HepG2 (cell line): ENCODE measurements at regions not wholly inside any gene's neighbourhood (a gene's known extent, or its start where the extent isn't known, plus 50 kb on each side); places are given as distances from the start of the nearest gene placed in this dataset.

Experiments
- ATAC-seq: fragments of 200-7000 bp; cut with Tn5 transposase; 3 replicates; pipeline ENCODE4 v1.9.1; 2020; ENCODE audit warnings: mild to moderate bottlenecking, moderate library complexity
- BruUV-seq: library from RNA; stranded (reverse); fragments of 400-500 nt; replicated peaks from 2 replicates; lab custom pipeline; 2021; lab: Mats Ljungman, UMichigan
- CTCF ChIA-PET: fragments of 300-600 bp; formaldehyde crosslinking; extraction: SDS; loops from one replicate; lab custom pipeline; 2021; ENCODE audit warnings: low total read pairs, inconsistent platforms, low intra/inter-chr PET ratio; lab: Yijun Ruan, JAX
- POLR2A ChIA-PET: fragments of 350-600 bp; sonication (Branson Sonifier 250); formaldehyde crosslinking; loops from one replicate; lab custom pipeline; 2020; ENCODE audit warnings: antibody characterized with exemption, inconsistent platforms; lab: Yijun Ruan, JAX
- DNase-seq: peaks from one replicate; pipeline ENCODE4 v3.0.0-alpha.2; 2015; ENCODE audit warnings: low spot score
- FAIRE-seq: peaks from 3 replicates; lab custom pipeline; 2011; peaks lifted over from hg19 to GRCh38; lab: Jason Lieb, UNC
- H2AFZ ChIP-seq: one replicate; pipeline ENCODE4 v1.6.1; 2011; ENCODE audit warnings: low read length, inconsistent platforms
- H3K27ac ChIP-seq: fragments of 300-600 bp; 3 replicates; pipeline ENCODE4 v1.8.0; 2011; ENCODE audit warnings: mixed run types, mild to moderate bottlenecking, mixed read lengths, low read length, inconsistent platforms; ENCODE audit not compliant: insufficient read depth; ENCODE audit errors: extremely low read length
- H3K27me3 ChIP-seq, 2 experiments: fragments of 200-600 bp in 1 of 2; 2 replicates in 1 of 2; 3 replicates in 1 of 2; pipeline versions ENCODE4 v1.6.0 to v1.8.0; 2011; ENCODE audit warnings: low read length in 2 of 2, mild to moderate bottlenecking in 2 of 2, moderate library complexity in 2 of 2, inconsistent platforms in 1 of 2; ENCODE audit not compliant: insufficient read depth in 2 of 2, control insufficient read depth in 1 of 2
- H3K36me3 ChIP-seq, 2 experiments: fragments of 200-600 bp in 1 of 2; replicated peaks in 1 of 2; 2 replicates in 1 of 2; 3 replicates in 1 of 2; pipeline versions ENCODE4 v1.5.1 to v1.8.0; 2011; ENCODE audit warnings: low read length in 2 of 2, inconsistent platforms in 1 of 2; ENCODE audit not compliant: insufficient read depth in 2 of 2, control insufficient read depth in 1 of 2
- H3K4me1 ChIP-seq: 2 replicates; pipeline ENCODE4 v1.5.1; 2012; ENCODE audit warnings: low read length, inconsistent platforms; ENCODE audit not compliant: insufficient read depth
- H3K4me2 ChIP-seq: 2 replicates; pipeline ENCODE4 v1.6.0; 2011; ENCODE audit warnings: low read depth, low read length, inconsistent platforms
- H3K4me3 ChIP-seq, 3 experiments: fragments of 200-600 bp in 1 of 3; sonication (generic), shearing (Covaris generic) in 1 of 3; replicated peaks in 1 of 3; 2 replicates each; pipeline ENCODE4 v1.5.1; 2011 to 2016; ENCODE audit warnings: low read length in 3 of 3, inconsistent platforms in 2 of 3, low read depth in 2 of 3, mild to moderate bottlenecking in 2 of 3, control low read depth in 1 of 3, mixed read lengths in 1 of 3; ENCODE audit not compliant: insufficient read depth in 1 of 3
- H3K79me2 ChIP-seq: one replicate; pipeline ENCODE4 v1.6.1; 2011; ENCODE audit warnings: low read length, inconsistent platforms; ENCODE audit not compliant: insufficient read depth
- H3K9ac ChIP-seq: 2 replicates; pipeline ENCODE4 v1.6.0; 2011; ENCODE audit warnings: mild to moderate bottlenecking, low read depth, low read length, inconsistent platforms; ENCODE audit not compliant: insufficient read depth
- H3K9me3 ChIP-seq: 2 replicates; pipeline ENCODE4 v1.5.1; 2012; ENCODE audit warnings: mild to moderate bottlenecking, low read length
- H4K20me1 ChIP-seq: 2 replicates; pipeline ENCODE4 v1.6.0; 2011; ENCODE audit warnings: inconsistent platforms, mild to moderate bottlenecking, low read length, moderate library complexity; ENCODE audit not compliant: insufficient read depth
- CAMTA2 ChIP-seq: sonication (generic); formaldehyde crosslinking; IDR thresholded peaks from 2 replicates; pipeline ENCODE4 v1.4.0; 2020; ENCODE audit warnings: mild to moderate bottlenecking, missing genetic modification reagents, borderline replicate concordance
- CREM ChIP-seq, 2 experiments: sonication (generic) in 1 of 2; formaldehyde crosslinking in 1 of 2; IDR thresholded peaks; 2 replicates each; pipeline versions ENCODE4 v1.4.0 to v1.6.1; 2016 to 2020; ENCODE audit warnings: antibody characterized with exemption in 1 of 2, mild to moderate bottlenecking in 1 of 2, missing genetic modification reagents in 1 of 2
- LCORL ChIP-seq, 2 experiments: fragments of 450-650 bp in 1 of 2; sonication (generic) in 1 of 2; formaldehyde crosslinking in 1 of 2; IDR thresholded peaks; 2 replicates each; pipeline versions ENCODE4 v1.5.0 to v1.6.1; 2017 to 2020; ENCODE audit warnings: antibody characterized with exemption in 1 of 2, missing genetic modification reagents in 1 of 2
- NFATC3 ChIP-seq: sonication (generic); formaldehyde crosslinking; IDR thresholded peaks from 2 replicates; pipeline ENCODE4 v1.5.1; 2020; ENCODE audit warnings: mild to moderate bottlenecking, missing genetic modification reagents
- ZNF354B ChIP-seq: sonication (generic); formaldehyde crosslinking; IDR thresholded peaks from 2 replicates; pipeline ENCODE4 v1.8.0; 2022; ENCODE audit warnings: mild to moderate bottlenecking, missing genetic modification reagents
- ZNF713 ChIP-seq: sonication (generic); formaldehyde crosslinking; IDR thresholded peaks from 2 replicates; pipeline ENCODE4 v1.4.0; 2020; ENCODE audit warnings: mild to moderate bottlenecking, missing genetic modification reagents
- ZNF788 ChIP-seq: sonication (generic); formaldehyde crosslinking; IDR thresholded peaks from 2 replicates; pipeline ENCODE4 v1.5.0; 2020; ENCODE audit warnings: mild to moderate bottlenecking, missing genetic modification reagents, borderline replicate concordance
- WGBS: methylation state at CpG from one replicate; pipeline ENCODE4 v1.1.6; 2017; ENCODE audit warnings: low lambda C conversion rate; 5-methylcytosine and 5-hydroxymethylcytosine counted together
- in situ Hi-C: cut with HindIII; loops from 2 replicates; pipeline ENCODE4 v1.10.0; 2017; ENCODE audit warnings: low pct_unique_long_range_greater_than_20kb; ENCODE audit not compliant: extremely low pct_ligation_motif_present
- intact Hi-C: fragments of 100-400 bp; cut with micrococcal nuclease; formaldehyde crosslinking; loops from one replicate; pipeline ENCODE4 v1.10.0; 2022; ENCODE audit not compliant: unreplicated experiment
- TF ChIP-seq, protein P1 (sequence below): sonication (generic); formaldehyde crosslinking; IDR thresholded peaks from 2 replicates; pipeline ENCODE4 v1.4.0; 2020; ENCODE audit warnings: missing genetic modification reagents

DNA sequence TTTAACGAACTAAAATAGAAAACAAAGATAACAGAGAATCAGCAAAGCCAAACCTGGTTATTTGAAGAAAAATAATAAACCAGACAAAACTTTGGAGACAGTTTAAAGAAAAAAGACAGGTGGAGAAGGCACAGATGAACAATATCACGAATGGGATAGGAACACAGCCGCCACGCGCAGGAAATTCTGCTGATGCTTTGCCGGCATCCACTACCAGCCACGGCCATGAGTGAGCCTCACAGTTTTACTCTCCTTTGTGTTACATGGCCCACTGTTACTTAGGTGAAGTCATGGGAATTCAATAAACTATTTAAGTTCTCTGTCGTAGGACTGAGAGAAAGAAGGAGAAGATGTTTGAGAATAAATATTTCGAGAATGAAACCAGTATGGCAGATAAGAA lies 503.4 kb downstream of the TTLL7 start:
- 40% methylated on average over 9 of the region's 9 CpGs for WGBS
- no peak for DNase-seq
- ATAC-seq, result no peak
- H3K9me3 ChIP-seq, result peaks cover 93% of the 10 kb centered on the region
- in situ Hi-C loops, result no loop called here
- H3K36me3 ChIP-seq, result no peaks in the 10 kb centered on the region
- H4K20me1 ChIP-seq, result no peaks in the 10 kb centered on the region
- H3K9ac ChIP-seq, result no peak overlapping the region
- TF ChIP-seq LCORL (IDR thresholded peaks at IDR 0.05), result no peak
- TF ChIP-seq LCORL (CRISPR knock-in tag; IDR thresholded peaks at IDR 0.05), result no peak
- TF ChIP-seq, protein P1, sequence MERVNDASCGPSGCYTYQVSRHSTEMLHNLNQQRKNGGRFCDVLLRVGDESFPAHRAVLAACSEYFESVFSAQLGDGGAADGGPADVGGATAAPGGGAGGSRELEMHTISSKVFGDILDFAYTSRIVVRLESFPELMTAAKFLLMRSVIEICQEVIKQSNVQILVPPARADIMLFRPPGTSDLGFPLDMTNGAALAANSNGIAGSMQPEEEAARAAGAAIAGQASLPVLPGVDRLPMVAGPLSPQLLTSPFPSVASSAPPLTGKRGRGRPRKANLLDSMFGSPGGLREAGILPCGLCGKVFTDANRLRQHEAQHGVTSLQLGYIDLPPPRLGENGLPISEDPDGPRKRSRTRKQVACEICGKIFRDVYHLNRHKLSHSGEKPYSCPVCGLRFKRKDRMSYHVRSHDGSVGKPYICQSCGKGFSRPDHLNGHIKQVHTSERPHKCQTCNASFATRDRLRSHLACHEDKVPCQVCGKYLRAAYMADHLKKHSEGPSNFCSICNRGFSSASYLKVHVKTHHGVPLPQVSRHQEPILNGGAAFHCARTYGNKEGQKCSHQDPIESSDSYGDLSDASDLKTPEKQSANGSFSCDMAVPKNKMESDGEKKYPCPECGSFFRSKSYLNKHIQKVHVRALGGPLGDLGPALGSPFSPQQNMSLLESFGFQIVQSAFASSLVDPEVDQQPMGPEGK (CRISPR knock-in tag), result no peak
- TF ChIP-seq ZNF713 (CRISPR knock-in tag), result no peak
- TF ChIP-seq CREM (IDR thresholded peaks at IDR 0.05), result no peak
- TF ChIP-seq CREM (CRISPR knock-in tag; IDR thresholded peaks at IDR 0.05), result no peak
- no peak for TF ChIP-seq NFATC3
- no peak for TF ChIP-seq ZNF354B
- no peak for TF ChIP-seq CAMTA2 (CRISPR knock-in tag)
- no peak for TF ChIP-seq ZNF788
- TF ChIP-seq, all 625 proteins: peak for 0
- Histone ChIP-seq H2AFZ (no peak overlapping the region), H3K79me2 (no peaks in the 10 kb centered on the region), H3K4me3 (no peak overlapping the region), H3K4me1 (no peaks in the 10 kb centered on the region), H3K27ac (no peak overlapping the region), H3K27me3 (no peaks in the 10 kb centered on the region), H3K4me2 (no peak overlapping the region)
- no peak for FAIRE-seq
- CTCF ChIA-PET, result no interaction called here
- intact Hi-C loops, result no loop called here
- POLR2A ChIA-PET, result no interaction called here
- BruUV-seq, result no TSS peak
